ENCODE measurements at regions not wholly inside any gene's neighbourhood (a gene's known extent, or its start where the extent isn't known, plus 50 kb on each side); places are given as distances from the start of the nearest gene placed in this dataset.
A peak's percentile ranks its signal among the peaks of the same experiment; 100 is the strongest.

- TF ChIP-seq, protein P1, sequence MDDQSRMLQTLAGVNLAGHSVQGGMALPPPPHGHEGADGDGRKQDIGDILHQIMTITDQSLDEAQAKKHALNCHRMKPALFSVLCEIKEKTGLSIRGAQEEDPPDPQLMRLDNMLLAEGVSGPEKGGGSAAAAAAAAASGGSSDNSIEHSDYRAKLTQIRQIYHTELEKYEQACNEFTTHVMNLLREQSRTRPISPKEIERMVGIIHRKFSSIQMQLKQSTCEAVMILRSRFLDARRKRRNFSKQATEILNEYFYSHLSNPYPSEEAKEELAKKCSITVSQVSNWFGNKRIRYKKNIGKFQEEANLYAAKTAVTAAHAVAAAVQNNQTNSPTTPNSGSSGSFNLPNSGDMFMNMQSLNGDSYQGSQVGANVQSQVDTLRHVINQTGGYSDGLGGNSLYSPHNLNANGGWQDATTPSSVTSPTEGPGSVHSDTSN (IDR thresholded peaks at IDR 0.05) = peak; percentile 29; the same call in 1 of the 2 replicates
- TF ChIP-seq, protein P2, sequence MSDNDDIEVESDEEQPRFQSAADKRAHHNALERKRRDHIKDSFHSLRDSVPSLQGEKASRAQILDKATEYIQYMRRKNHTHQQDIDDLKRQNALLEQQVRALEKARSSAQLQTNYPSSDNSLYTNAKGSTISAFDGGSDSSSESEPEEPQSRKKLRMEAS (IDR thresholded peaks at IDR 0.05; ENCODE audit: low read depth) = no peak
- no peak for TF ChIP-seq RXRA (IDR thresholded peaks at IDR 0.05; ENCODE audit: borderline replicate concordance, low read depth)
- TF ChIP-seq SIN3A (IDR thresholded peaks at IDR 0.05; ENCODE audit: borderline replicate concordance, low read depth, low read length) = no peak
- TF ChIP-seq SMC3 (IDR thresholded peaks at IDR 0.05; ENCODE audit: low read depth, low read length) = no peak
- no peak for TF ChIP-seq TAF1 (IDR thresholded peaks at IDR 0.05; ENCODE audit: borderline replicate concordance, low read depth, low read length)
- TF ChIP-seq FOSL2 (IDR thresholded peaks at IDR 0.05; ENCODE audit: borderline replicate concordance, low read depth) = peak; percentile 92
- TF ChIP-seq EZH2phosphoT487 (IDR thresholded peaks at IDR 0.05; ENCODE audit: borderline replicate concordance, low read depth) = no peak
- TF ChIP-seq MXI1 (IDR thresholded peaks at IDR 0.05; ENCODE audit: low read depth, low read length) = no peak
- TF ChIP-seq ELF1 (IDR thresholded peaks at IDR 0.05) = no peak
- no peak for TF ChIP-seq USF1 (IDR thresholded peaks at IDR 0.05; ENCODE audit: borderline replicate concordance, low read depth)
- TF ChIP-seq, protein P3, sequence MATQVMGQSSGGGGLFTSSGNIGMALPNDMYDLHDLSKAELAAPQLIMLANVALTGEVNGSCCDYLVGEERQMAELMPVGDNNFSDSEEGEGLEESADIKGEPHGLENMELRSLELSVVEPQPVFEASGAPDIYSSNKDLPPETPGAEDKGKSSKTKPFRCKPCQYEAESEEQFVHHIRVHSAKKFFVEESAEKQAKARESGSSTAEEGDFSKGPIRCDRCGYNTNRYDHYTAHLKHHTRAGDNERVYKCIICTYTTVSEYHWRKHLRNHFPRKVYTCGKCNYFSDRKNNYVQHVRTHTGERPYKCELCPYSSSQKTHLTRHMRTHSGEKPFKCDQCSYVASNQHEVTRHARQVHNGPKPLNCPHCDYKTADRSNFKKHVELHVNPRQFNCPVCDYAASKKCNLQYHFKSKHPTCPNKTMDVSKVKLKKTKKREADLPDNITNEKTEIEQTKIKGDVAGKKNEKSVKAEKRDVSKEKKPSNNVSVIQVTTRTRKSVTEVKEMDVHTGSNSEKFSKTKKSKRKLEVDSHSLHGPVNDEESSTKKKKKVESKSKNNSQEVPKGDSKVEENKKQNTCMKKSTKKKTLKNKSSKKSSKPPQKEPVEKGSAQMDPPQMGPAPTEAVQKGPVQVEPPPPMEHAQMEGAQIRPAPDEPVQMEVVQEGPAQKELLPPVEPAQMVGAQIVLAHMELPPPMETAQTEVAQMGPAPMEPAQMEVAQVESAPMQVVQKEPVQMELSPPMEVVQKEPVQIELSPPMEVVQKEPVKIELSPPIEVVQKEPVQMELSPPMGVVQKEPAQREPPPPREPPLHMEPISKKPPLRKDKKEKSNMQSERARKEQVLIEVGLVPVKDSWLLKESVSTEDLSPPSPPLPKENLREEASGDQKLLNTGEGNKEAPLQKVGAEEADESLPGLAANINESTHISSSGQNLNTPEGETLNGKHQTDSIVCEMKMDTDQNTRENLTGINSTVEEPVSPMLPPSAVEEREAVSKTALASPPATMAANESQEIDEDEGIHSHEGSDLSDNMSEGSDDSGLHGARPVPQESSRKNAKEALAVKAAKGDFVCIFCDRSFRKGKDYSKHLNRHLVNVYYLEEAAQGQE (IDR thresholded peaks at IDR 0.05; ENCODE audit: low read depth, low read length) = no peak
- TF ChIP-seq TEAD4 (IDR thresholded peaks at IDR 0.05; ENCODE audit: borderline replicate concordance, insufficient read depth) = peak; percentile 70; the same call in 1 of the 2 replicates
- no peak for TF ChIP-seq CHD2 (IDR thresholded peaks at IDR 0.05; ENCODE audit: low read length, partially characterized antibody)
Measured at GRCh38 chr5:51651889-51652288, 268.6 kb downstream of the ISL1 start (continued).

DNA sequence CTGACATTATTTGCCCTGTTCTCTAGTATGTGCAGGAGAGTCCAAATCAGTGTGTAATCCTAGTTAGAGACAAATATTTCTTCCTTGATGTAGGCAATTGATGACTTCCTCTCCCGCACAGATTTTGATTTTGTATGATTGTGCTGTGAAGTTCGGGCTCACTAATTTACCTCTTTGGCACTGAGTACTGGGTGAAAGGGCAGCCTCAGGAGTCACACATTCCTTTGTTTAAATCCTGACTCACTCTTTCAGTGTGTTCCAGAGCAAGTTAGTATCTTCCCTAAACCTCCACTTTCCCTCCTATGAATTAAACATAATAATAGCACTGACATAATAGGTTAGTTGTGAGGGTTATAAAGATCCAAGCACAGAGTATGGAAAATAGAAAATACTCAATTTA is 269.7 kb downstream of the ISL1 start:
- peak overlapping the region; percentile 49; the same call in 1 of the 2 replicates for H3K4me2 ChIP-seq
- no peaks in the 10 kb centered on the region for H3K79me2 ChIP-seq (ENCODE audit: insufficient read depth)
- no peaks in the 10 kb centered on the region for H3K27me3 ChIP-seq (ENCODE audit: insufficient read depth)
- no peak overlapping the region for H2AFZ ChIP-seq (ENCODE audit: low read depth)
- H3K9me3 ChIP-seq = no peaks in the 10 kb centered on the region
- H3K4me3 ChIP-seq (ENCODE audit: low read depth in 2 of 2, low read length in 1 of 2) = no peak overlapping the region
- H3K9me2 ChIP-seq = no peaks in the 10 kb centered on the region
- H3K27ac ChIP-seq (ENCODE audit: low read depth in 2 of 2, low read length in 1 of 2) = peak overlapping the region; percentile 53 to 77
- no peak overlapping the region for H3K9ac ChIP-seq
- H3K4me1 ChIP-seq (ENCODE audit: control insufficient read depth in 1 of 2, insufficient read depth in 2 of 2, low read depth in 1 of 2, low read length in 1 of 2) = peaks cover 3 to 13% of the 10 kb centered on the region in 2 experiments; a peak in 3 of 4 replicates
- no peaks in the 10 kb centered on the region for H4K20me1 ChIP-seq (ENCODE audit: insufficient read depth)
- peaks cover 28% of the 10 kb centered on the region for H3F3A ChIP-seq (replicated peaks; ENCODE audit: insufficient read depth)
- ChIA-PET POLR2A (no interaction called here), CTCF (no interaction called here)
- TF ChIP-seq FOSL2 (IDR thresholded peaks at IDR 0.05; ENCODE audit: borderline replicate concordance, low read depth) (peak; percentile 51; the same call in 1 of the 2 replicates), RCOR1 (IDR thresholded peaks at IDR 0.05; ENCODE audit: low read length) (no peak), TCF12 (IDR thresholded peaks at IDR 0.05) (peak; percentile 53), JUND (IDR thresholded peaks at IDR 0.05) (peak; percentile 31; the same call in 1 of the 2 replicates), SMC3 (IDR thresholded peaks at IDR 0.05; ENCODE audit: low read depth, low read length) (no peak), NFIC (IDR thresholded peaks at IDR 0.05; ENCODE audit: borderline replicate concordance) (peak; percentile 67), RXRA (IDR thresholded peaks at IDR 0.05; ENCODE audit: borderline replicate concordance, low read depth) (peak; percentile 71; the same call in 1 of the 2 replicates)
- TF ChIP-seq, protein P1 (IDR thresholded peaks at IDR 0.05) = 0 out of 2 replicates have a peak, but pooled peaks have one; percentile 12
- 18% methylated on average over 2 of the region's 2 CpGs for WGBS (ENCODE audit: low lambda C conversion rate)
- no peaks in the 10 kb centered on the region for H3K36me3 ChIP-seq (replicated peaks in 1 of 2; ENCODE audit: control insufficient read depth in 1 of 2, insufficient read depth in 2 of 2, low read length in 1 of 2)
- DNase-seq = no peak

All from SK-N-SH (cell line).